22Rv1 (cell line): ENCODE measurements at regions not wholly inside any gene's neighbourhood (a gene's known extent, or its start where the extent isn't known, plus 50 kb on each side); places are given as distances from the start of the nearest gene placed in this dataset.

ENCODE experiments used
- ZFX ChIP-seq: fragments of 450-650 bp; IDR thresholded peaks from 2 replicates; pipeline ENCODE4 v1.6.1; 2017; ENCODE audit warnings: antibody characterized with exemption, borderline replicate concordance
- TF ChIP-seq, protein P1 (sequence below): fragments of 450-650 bp; IDR thresholded peaks from 2 replicates; pipeline ENCODE4 v1.5.1; 2017; ENCODE audit warnings: mild to moderate bottlenecking

DNA sequence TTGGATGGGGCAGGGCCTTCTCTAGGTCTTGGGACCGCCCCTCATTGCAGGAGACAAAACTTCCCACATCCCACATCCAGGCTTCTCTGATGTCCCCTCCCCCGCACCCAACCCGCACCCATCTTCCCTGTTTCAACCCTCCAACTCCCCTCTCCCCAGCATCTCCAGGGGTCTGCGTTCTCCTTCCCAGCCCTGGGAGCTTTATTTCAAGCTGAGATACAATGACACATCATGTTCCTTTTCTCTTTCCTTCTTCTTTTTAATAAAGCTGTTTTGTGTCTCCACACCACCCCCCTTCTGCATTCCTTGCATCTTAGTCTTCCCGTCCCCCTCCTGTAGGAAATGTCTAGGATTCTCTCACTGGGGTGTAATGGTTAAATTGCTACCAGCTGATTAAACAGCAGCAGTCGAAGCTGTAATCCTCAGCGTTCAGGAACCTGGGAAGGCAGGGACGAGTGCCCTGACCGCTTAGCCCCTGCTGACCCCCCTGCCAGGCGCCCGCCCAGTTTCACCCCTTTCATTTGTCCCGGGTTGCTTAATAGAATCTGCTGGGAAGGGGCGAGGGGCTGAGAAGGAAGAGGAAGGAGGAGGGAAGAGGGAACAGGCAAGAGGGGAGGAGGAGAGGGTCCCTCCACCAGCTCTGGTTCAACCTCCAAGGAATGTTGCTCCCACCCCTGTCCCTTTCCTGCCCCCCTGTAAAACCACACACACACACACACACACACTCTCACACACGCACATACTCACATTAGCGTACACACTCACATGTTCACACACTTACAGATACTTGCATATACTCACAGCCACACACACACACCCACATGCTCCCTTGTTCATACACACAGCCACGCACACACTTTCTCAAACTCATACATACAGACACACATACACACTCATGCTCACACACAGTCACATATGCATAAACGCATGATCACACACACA lies 104.5 kb upstream of the MED13L start:
- TF ChIP-seq, protein P1, sequence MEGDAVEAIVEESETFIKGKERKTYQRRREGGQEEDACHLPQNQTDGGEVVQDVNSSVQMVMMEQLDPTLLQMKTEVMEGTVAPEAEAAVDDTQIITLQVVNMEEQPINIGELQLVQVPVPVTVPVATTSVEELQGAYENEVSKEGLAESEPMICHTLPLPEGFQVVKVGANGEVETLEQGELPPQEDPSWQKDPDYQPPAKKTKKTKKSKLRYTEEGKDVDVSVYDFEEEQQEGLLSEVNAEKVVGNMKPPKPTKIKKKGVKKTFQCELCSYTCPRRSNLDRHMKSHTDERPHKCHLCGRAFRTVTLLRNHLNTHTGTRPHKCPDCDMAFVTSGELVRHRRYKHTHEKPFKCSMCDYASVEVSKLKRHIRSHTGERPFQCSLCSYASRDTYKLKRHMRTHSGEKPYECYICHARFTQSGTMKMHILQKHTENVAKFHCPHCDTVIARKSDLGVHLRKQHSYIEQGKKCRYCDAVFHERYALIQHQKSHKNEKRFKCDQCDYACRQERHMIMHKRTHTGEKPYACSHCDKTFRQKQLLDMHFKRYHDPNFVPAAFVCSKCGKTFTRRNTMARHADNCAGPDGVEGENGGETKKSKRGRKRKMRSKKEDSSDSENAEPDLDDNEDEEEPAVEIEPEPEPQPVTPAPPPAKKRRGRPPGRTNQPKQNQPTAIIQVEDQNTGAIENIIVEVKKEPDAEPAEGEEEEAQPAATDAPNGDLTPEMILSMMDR = no peak
- no peak for TF ChIP-seq ZFX
